H54 (cell line): ENCODE measurements at regions not wholly inside any gene's neighbourhood (a gene's known extent, or its start where the extent isn't known, plus 50 kb on each side); places are given as distances from the start of the nearest gene placed in this dataset.
"Not testable (repeated sequence)": the region's sequence is repeated elsewhere in the genome, so short reads cannot be mapped to it uniquely, and the experiment has no call there.

ENCODE experiments used
- DNase-seq: peaks from one replicate; pipeline ENCODE4 v3.0.0; 2011; ENCODE audit warnings: low spot score, mixed read lengths; ENCODE audit not compliant: insufficient read length
- FAIRE-seq: peaks from 3 replicates; lab custom pipeline; 2011; peaks lifted over from hg19 to GRCh38; lab: Jason Lieb, UNC
- POLR2A ChIP-seq: IDR thresholded peaks from 2 replicates; pipeline ENCODE4 v1.6.1; 2011; ENCODE audit warnings: low read depth, mild to moderate bottlenecking, low read length

- no peak for TF ChIP-seq POLR2A
- DNase-seq (no peak), FAIRE-seq (no peak)
Measured at GRCh38 chr2:209147981-209148380, 275.9 kb upstream of the MAP2 start.

GRCh38 chr2:209160800-209161588 is 262.9 kb upstream of the MAP2 start:
- FAIRE-seq, result no peak
- no peak for TF ChIP-seq POLR2A
- no peak for DNase-seq

- TF ChIP-seq POLR2A, result no peak
- FAIRE-seq, result no peak
Measured at GRCh38 chr2:209162129-209162528, 261.7 kb upstream of the MAP2 start.

GRCh38 chr2:209181984-209182383 is 241.9 kb upstream of the MAP2 start:
- TF ChIP-seq POLR2A, result no peak
- FAIRE-seq (no peak), DNase-seq (no peak)

More at GRCh38 chr2:209162129-209162528, 261.7 kb upstream of the MAP2 start:
- DNase-seq, result no peak

GRCh38 chr2:209186886-209187285 is 237.0 kb upstream of the MAP2 start:
- FAIRE-seq, result not testable (repeated sequence)

GRCh38 chr2:209189893-209190292 is 234.0 kb upstream of the MAP2 start:
- no peak for FAIRE-seq
- no peak for TF ChIP-seq POLR2A
- DNase-seq, result no peak

More at GRCh38 chr2:209186886-209187285, 237.0 kb upstream of the MAP2 start:
- DNase-seq, result not testable (repeated sequence)

GRCh38 chr2:209191139-209191538 is 232.7 kb upstream of the MAP2 start:
- no peak for DNase-seq
- FAIRE-seq, result no peak
- TF ChIP-seq POLR2A, result no peak

GRCh38 chr2:209194717-209195116 is 229.1 kb upstream of the MAP2 start:
- FAIRE-seq (no peak), DNase-seq (no peak)
- TF ChIP-seq POLR2A, result no peak

- no peak for DNase-seq
- no peak for TF ChIP-seq POLR2A
- FAIRE-seq, result no peak
Measured at GRCh38 chr2:209208211-209208610, 215.6 kb upstream of the MAP2 start.

GRCh38 chr2:209209943-209210342 is 213.9 kb upstream of the MAP2 start:
- DNase-seq (no peak), FAIRE-seq (no peak)

GRCh38 chr2:209230560-209230959 is 193.3 kb upstream of the MAP2 start:
- no peak for DNase-seq
- FAIRE-seq, result no peak
- no peak for TF ChIP-seq POLR2A

More at GRCh38 chr2:209209943-209210342, 213.9 kb upstream of the MAP2 start:
- no peak for TF ChIP-seq POLR2A

- TF ChIP-seq POLR2A, result no peak
- FAIRE-seq, result no peak
- no peak for DNase-seq
Measured at GRCh38 chr2:209236377-209236776, 187.5 kb upstream of the MAP2 start.

- FAIRE-seq (no peak), DNase-seq (no peak)
- no peak for TF ChIP-seq POLR2A
Measured at GRCh38 chr2:209238765-209239584, 184.9 kb upstream of the MAP2 start.

GRCh38 chr2:209239585-209239938 is 184.3 kb upstream of the MAP2 start:
- FAIRE-seq (no peak), DNase-seq (no peak)
- TF ChIP-seq POLR2A, result no peak
